Activated CD4-positive, alpha-beta T cell treated with anti-CD3 and anti-CD28 coated beads for 36 hours (primary cell): ENCODE measurements at regions not wholly inside any gene's neighbourhood (a gene's known extent, or its start where the extent isn't known, plus 50 kb on each side); places are given as distances from the start of the nearest gene placed in this dataset.

ENCODE experiments used
- ATAC-seq: fragments of 200-7000 bp; cut with Tn5 transposase; one replicate; pipeline ENCODE4 v1.10.0; 2021; ENCODE audit warnings: mild to moderate bottlenecking, moderate library complexity
- CTCF ChIA-PET: fragments of 350-600 bp; sonication (Branson Sonifier 250); formaldehyde crosslinking; loops from one replicate; lab custom pipeline; 2021; ENCODE audit warnings: antibody characterized with exemption; lab: Charles Lee
- POLR2A ChIA-PET: fragments of 350-600 bp; sonication (Branson Sonifier 250); formaldehyde crosslinking; loops from one replicate; lab custom pipeline; 2021; ENCODE audit warnings: antibody characterized with exemption, inconsistent platforms; lab: Charles Lee
- DNase-seq: peaks from one replicate; pipeline ENCODE4 v3.0.0-alpha.2; 2020
- H3K27ac Mint-ChIP-seq: one replicate; pipeline ENCODE4 v1.8.0; 2021; ENCODE audit warnings: mixed read lengths
- H3K27me3 Mint-ChIP-seq: one replicate; pipeline ENCODE4 v1.8.0; 2021; ENCODE audit warnings: mixed read lengths
- H3K36me3 Mint-ChIP-seq: one replicate; pipeline ENCODE4 v1.8.0; 2021; ENCODE audit warnings: low read depth, mixed read lengths
- H3K4me1 Mint-ChIP-seq: one replicate; pipeline ENCODE4 v1.8.0; 2021; ENCODE audit warnings: mixed read lengths
- H3K4me3 Mint-ChIP-seq: one replicate; pipeline ENCODE4 v1.8.0; 2021; ENCODE audit warnings: mild to moderate bottlenecking, moderate library complexity, mixed read lengths
- H3K9me3 Mint-ChIP-seq: one replicate; pipeline ENCODE4 v1.8.0; 2021; ENCODE audit warnings: low read depth, mixed read lengths
- intact Hi-C, 2 experiments: fragments of 100-400 bp; cut with DNase I in 1 of 2; cut with micrococcal nuclease in 1 of 2; formaldehyde crosslinking; loops; one replicate each; pipeline versions ENCODE4 v1.14.2 to v1.15.1; 2022 to 2024; cut with DNase I, micrococcal nuclease

DNA sequence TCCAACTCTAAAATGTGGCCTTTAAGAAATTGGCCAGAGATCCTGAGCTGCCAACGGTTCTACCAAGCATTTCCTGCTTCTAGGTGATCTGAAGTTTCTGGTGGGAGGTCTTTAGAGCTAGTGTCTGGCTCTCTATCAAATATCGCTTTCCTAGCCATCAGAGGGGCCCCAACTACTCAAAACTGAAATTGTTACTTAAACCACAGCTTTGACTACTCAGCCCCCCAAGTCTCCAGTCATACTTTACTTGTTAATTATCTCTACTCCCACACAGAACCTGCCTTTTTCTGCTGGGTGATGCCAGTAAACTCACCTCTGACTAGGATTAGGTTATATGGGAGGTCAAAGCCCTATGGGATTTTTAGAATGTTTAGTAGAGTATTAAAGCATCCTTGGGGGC, 95.1 kb downstream of the FASLG start:
- DNase-seq: peak; percentile 19
- intact Hi-C loops: no loop called here
- ChIA-PET CTCF (interaction anchor here (1.1 to 1.4 kb wide), 5 partner anchors 9 to 451 kb away, joined by 3 to 16 read pairs (median 3); no protein-coding TSS in a partner anchor), POLR2A (interaction anchor here (0.7 kb wide), 1 partner anchor 145 kb away, joined by 3 read pairs; no protein-coding TSS in a partner anchor)
- H3K9me3 Mint-ChIP-seq: no peaks in the 10 kb centered on the region
- H3K27ac Mint-ChIP-seq: no peak overlapping the region
- ATAC-seq: peak; percentile 87
- no peaks in the 10 kb centered on the region for H3K36me3 Mint-ChIP-seq
- H3K4me1 Mint-ChIP-seq: peaks cover 21% of the 10 kb centered on the region
- H3K27me3 Mint-ChIP-seq: peaks cover 18% of the 10 kb centered on the region
- no peak overlapping the region for H3K4me3 Mint-ChIP-seq

DNA sequence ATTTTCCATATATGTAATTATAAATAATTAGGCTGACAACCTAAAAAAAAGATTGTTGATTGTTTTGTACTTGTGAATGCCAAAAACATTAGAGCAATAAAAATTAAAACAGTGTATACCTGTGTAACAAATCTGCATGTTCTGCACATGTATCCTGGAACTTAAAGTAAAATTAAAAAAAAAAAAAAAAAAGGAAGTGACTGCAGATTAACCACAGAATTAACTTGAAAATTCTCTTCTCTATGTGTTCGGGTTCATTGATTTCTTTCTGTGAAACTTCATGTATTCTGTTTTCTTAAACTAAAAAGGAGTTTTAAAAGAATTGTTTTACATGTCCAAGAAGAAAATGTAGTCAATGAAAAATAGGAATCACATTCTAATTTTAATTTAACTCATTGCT, 95.7 kb downstream of the FASLG start:
- no peak for ATAC-seq
- CTCF ChIA-PET: interaction anchor here (1.2 to 1.4 kb wide), 2 partner anchors 10 to 24 kb away, joined by 5 to 16 read pairs; no protein-coding TSS in a partner anchor

DNA sequence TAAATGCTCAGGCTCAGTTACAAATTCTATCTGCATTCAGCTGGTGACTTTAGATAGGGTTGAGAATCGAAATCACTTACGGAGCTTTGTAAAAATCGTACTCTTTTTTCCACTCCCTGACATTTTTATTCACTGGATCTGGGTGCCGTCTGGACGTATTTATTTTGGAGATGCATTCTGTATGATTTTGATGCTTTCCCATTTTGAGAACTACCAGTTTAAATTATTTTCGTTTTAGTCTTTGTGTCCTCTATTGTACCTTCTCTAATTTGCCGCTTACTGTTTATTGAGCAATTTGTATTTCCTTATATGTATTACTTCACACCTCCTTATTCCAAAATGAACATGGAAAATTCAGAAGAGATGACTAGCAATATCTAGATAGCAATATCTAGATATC, 96.2 kb downstream of the FASLG start:
- H3K27me3 Mint-ChIP-seq: peaks cover 20% of the 10 kb centered on the region
- H3K9me3 Mint-ChIP-seq: no peaks in the 10 kb centered on the region
- no peak overlapping the region for H3K27ac Mint-ChIP-seq
- H3K4me1 Mint-ChIP-seq: peaks cover 21% of the 10 kb centered on the region
- ChIA-PET POLR2A (no interaction called here), CTCF (interaction anchor here (0.6 to 4.3 kb wide), 3 partner anchors 8 to 366 kb away, joined by 4 to 12 read pairs (median 4); no protein-coding TSS in a partner anchor)
- ATAC-seq (no peak), DNase-seq (no peak)
- no peaks in the 10 kb centered on the region for H3K36me3 Mint-ChIP-seq
- H3K4me3 Mint-ChIP-seq: no peak overlapping the region
- intact Hi-C loops: no loop called here

More for the DNA sequence above, 95.7 kb downstream of the FASLG start:
- intact Hi-C loops: no loop called here
- Mint-ChIP-seq H3K4me1 (peaks cover 21% of the 10 kb centered on the region), H3K4me3 (no peak overlapping the region), H3K27ac (no peak overlapping the region), H3K36me3 (no peaks in the 10 kb centered on the region), H3K27me3 (peaks cover 20% of the 10 kb centered on the region), H3K9me3 (no peaks in the 10 kb centered on the region)
- DNase-seq: no peak
- POLR2A ChIA-PET: no interaction called here

DNA sequence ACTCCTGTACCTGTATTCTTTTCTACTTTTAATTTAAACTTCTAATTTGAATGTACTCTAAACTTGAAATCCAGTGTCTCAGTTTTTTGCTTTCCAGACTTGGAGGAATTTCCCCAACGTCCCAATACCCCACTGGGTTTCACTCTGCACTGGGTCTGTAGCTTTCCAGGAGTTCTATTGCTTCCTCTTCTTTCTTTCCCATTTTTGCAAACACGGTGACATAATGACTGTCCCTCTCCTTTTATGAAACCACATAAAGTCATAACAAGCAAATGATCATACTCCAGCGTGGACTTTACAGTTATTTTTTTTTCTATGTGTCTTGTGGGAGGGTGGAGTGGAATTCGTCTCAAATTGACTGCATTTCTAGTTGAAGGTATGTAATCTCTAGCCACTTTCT, 97.1 kb downstream of the FASLG start:
- H3K4me1 Mint-ChIP-seq: peaks cover 20% of the 10 kb centered on the region
- H3K27ac Mint-ChIP-seq: no peak overlapping the region
- no peak for ATAC-seq
- CTCF ChIA-PET: interaction anchor here (0.9 to 4.3 kb wide), 2 partner anchors 11 to 365 kb away, joined by 4 to 12 read pairs; no protein-coding TSS in a partner anchor
- H3K9me3 Mint-ChIP-seq: no peaks in the 10 kb centered on the region
- intact Hi-C loops: no loop called here
- POLR2A ChIA-PET: no interaction called here
- H3K27me3 Mint-ChIP-seq: peaks cover 26% of the 10 kb centered on the region
- no peak for DNase-seq
- no peaks in the 10 kb centered on the region for H3K36me3 Mint-ChIP-seq
- no peak overlapping the region for H3K4me3 Mint-ChIP-seq

DNA sequence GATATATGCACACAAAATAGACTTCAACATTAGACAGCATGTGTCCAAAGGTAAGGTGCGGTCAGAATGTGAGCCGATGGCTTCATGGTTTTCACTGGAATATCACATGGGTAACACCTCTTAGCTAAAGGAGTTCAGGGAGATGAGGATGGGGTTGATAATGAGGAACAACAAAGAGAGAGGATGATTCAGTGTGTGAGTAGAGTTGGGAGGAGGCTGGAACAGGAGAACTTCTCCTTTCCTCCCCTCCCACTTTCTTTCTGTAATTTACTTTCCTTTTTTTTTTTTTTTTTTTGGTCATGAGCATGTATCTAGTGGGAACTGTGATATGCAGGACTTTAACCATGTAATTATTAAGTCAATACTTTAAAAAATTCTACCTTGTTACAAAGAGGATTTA, 99.4 kb downstream of the FASLG start:
- Mint-ChIP-seq H3K27ac (no peak overlapping the region), H3K4me3 (no peak overlapping the region), H3K9me3 (no peaks in the 10 kb centered on the region), H3K4me1 (peaks cover 38% of the 10 kb centered on the region), H3K36me3 (no peaks in the 10 kb centered on the region), H3K27me3 (peaks cover 27% of the 10 kb centered on the region)
- intact Hi-C loops: no loop called here
- ChIA-PET POLR2A (no interaction called here), CTCF (interaction anchor here (0.9 to 4.3 kb wide), 3 partner anchors 13 to 148 kb away, joined by 3 to 12 read pairs (median 5); no protein-coding TSS in a partner anchor)
- ATAC-seq (no peak), DNase-seq (no peak)

DNA sequence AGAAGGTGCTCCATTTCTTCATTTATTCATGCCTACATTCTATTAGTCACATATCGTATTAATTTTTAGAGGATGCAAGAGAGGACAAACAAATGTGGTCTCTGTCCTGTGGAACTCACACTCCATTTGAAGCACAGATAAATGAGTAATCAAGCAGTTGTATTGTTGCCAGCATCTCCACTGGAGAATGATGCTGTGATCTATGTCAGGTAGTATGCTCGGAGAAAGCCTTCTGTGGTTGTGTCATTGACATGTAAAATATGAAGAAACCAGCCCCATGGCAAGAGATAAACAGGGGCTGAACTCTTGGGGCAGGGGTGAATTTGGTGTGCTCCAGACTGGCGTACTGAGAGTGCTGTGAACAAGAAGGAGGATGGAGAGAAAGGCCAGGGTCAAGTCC, 101.2 kb downstream of the FASLG start:
- intact Hi-C loops: no loop called here
- no peak overlapping the region for H3K27ac Mint-ChIP-seq
- peaks cover 30% of the 10 kb centered on the region for H3K27me3 Mint-ChIP-seq
- H3K4me3 Mint-ChIP-seq: no peak overlapping the region
- no peak for ATAC-seq
- ChIA-PET POLR2A (no interaction called here), CTCF (no interaction called here)
- peaks cover 47% of the 10 kb centered on the region for H3K4me1 Mint-ChIP-seq
- H3K9me3 Mint-ChIP-seq: no peaks in the 10 kb centered on the region
- no peaks in the 10 kb centered on the region for H3K36me3 Mint-ChIP-seq
- no peak for DNase-seq

DNA sequence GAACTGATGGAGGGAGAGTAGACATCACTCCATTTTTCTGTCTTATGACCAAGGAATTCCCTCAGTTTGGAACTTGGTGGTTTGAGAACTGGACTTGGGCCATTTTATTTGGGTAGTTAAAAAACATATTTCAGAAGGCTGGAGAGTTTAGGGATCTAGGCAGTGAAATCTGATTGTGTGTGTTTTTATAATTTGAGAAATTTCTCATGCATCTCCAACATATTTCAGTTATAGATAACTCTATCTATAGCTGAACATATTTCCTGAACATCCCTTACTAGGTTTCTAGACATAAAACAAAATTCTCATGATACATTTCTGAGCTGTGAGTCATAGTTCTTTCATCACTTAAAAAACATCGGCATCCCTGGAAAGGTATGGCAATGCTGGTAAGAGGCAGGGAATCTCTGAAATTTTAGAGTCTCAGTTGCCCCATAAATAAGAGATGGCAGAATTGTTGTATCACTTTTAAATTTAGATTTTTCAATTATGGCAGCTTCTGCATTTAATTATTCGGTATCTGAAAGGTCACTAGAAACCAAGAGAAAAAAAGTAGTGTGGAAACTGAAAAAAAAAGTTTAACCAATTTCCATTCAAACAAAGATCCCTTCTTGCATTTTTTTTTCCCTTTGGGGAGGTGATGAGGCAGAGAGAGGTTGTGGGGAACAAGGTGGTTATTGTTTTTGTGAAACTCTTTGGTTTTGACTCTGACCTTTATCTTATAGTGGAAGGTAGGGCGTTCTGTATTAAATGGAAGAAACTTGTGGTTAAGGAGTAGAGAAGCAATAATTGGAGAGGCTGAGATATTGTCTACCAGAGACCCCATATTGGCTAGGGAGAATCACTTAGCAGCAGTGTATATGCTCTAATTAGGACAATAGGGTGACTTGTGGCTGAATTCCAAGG, 102.9 kb downstream of the FASLG start:
- intact Hi-C loops: no loop called here
- peaks cover 21% of the 10 kb centered on the region for H3K27me3 Mint-ChIP-seq
- H3K4me3 Mint-ChIP-seq: no peak overlapping the region
- ATAC-seq (peak; percentile 58), DNase-seq (no peak)
- H3K27ac Mint-ChIP-seq: no peak overlapping the region
- peaks cover 43% of the 10 kb centered on the region for H3K4me1 Mint-ChIP-seq
- ChIA-PET POLR2A (no interaction called here), CTCF (interaction anchor here (0.6 to 3.0 kb wide), 6 partner anchors 8 to 1456 kb away, joined by 3 to 16 read pairs (median 4); no protein-coding TSS in a partner anchor)
- no peaks in the 10 kb centered on the region for H3K36me3 Mint-ChIP-seq
- no peaks in the 10 kb centered on the region for H3K9me3 Mint-ChIP-seq

DNA sequence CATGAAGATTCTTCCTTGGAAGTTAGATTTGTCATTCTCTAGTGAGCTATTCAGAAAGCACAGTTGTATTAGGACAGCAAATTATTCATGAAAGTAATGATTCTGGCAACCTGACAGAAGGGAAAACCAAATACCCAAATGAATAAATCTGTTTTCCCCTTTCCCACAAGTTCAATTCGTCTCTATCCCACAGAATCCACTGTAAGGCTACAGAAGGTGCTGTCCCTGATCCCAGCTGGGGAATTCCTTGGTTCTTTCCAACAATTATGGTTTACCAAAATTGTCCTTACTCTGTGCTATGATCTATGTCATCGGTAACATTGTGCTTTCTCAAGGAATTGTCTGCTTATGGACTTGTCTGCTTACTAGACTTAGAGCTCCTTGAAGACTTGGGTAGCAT, 104.2 kb downstream of the FASLG start:
- ATAC-seq: no peak
- Mint-ChIP-seq H3K9me3 (no peaks in the 10 kb centered on the region), H3K27me3 (peaks cover 14% of the 10 kb centered on the region), H3K27ac (no peak overlapping the region), H3K4me1 (peaks cover 40% of the 10 kb centered on the region), H3K4me3 (no peak overlapping the region), H3K36me3 (no peaks in the 10 kb centered on the region)
- intact Hi-C loops: no loop called here
- no peak for DNase-seq
- ChIA-PET POLR2A (no interaction called here), CTCF (interaction anchor here (0.8 to 3.0 kb wide), 5 partner anchors 9 to 36 kb away, joined by 3 to 16 read pairs (median 4); no protein-coding TSS in a partner anchor)

DNA sequence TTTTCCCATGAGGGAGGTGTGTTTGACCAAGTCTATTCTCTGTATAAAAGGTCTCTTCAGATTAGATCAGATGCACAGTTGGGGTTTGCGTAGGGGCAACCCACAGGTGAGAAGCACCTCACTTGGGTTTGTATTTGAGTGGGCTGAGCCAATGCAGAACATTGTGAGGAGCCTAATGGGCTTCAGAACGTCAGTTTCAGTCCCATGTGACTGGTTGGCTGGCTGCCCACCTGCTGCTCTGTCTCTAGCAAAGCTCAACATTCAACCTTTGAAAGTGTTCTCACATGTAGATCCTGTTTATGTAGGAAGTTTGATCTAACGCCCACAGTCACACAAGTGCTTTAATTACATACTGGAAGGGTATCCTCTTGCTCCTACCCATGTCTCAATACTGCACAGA, 105.5 kb downstream of the FASLG start:
- peaks cover 10% of the 10 kb centered on the region for H3K27me3 Mint-ChIP-seq
- intact Hi-C loops: no loop called here
- no peaks in the 10 kb centered on the region for H3K36me3 Mint-ChIP-seq
- peaks cover 38% of the 10 kb centered on the region for H3K4me1 Mint-ChIP-seq
- no peak overlapping the region for H3K4me3 Mint-ChIP-seq
- no peaks in the 10 kb centered on the region for H3K9me3 Mint-ChIP-seq
- DNase-seq (peak; percentile 51), ATAC-seq (peak; percentile 47)
- H3K27ac Mint-ChIP-seq: no peak overlapping the region
- CTCF ChIA-PET: interaction anchor here (1.0 to 2.9 kb wide), 2 partner anchors 15 to 19 kb away, joined by 3 to 12 read pairs; no protein-coding TSS in a partner anchor
- POLR2A ChIA-PET: no interaction called here

DNA sequence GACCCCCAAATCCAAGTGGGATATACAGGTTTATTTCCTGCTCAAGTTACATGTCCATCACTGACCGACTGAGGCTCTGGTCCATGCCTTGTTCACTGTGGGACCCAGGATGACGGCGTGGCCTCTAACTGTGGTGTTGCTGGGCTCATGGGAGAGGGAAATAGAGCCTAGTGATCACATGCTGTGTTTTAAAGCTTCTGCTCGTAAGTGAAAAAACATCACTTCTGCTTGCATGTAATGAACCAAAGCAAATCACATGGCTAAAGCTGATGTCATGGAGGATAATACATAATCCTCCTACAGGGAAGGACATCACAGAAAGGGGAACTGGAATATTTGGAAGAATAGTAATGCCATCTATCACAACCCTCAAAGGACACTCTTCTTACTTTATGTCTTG, 107.6 kb downstream of the FASLG start:
- Mint-ChIP-seq H3K27me3 (peaks cover 3% of the 10 kb centered on the region), H3K27ac (no peak overlapping the region), H3K4me1 (peaks cover 36% of the 10 kb centered on the region), H3K9me3 (no peaks in the 10 kb centered on the region), H3K36me3 (no peaks in the 10 kb centered on the region), H3K4me3 (no peak overlapping the region)
- ChIA-PET POLR2A (no interaction called here), CTCF (interaction anchor here (1.1 to 2.1 kb wide), 2 partner anchors 12 to 21 kb away, joined by 3 to 7 read pairs; no protein-coding TSS in a partner anchor)
- DNase-seq: no peak
- ATAC-seq: no peak
- intact Hi-C loops: no loop called here

DNA sequence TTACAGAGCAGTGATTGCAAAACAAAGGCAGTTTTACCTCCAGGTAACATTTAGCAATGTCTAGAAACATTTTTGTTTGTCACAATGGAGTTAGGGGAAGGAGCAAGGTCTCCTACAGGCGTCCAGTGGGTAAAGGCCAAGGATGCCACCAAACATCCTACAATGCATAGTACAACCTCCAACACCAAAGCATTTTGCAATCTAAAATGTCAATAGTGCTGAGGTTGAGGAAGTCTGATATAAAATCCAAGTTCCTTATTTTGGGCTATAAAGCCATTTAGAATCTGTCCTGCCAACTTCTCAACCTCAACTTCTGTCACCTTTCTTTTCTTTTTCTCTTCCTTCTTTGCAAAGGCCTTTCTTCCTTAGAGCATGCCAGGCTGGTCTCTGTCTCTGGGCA, 111.2 kb downstream of the FASLG start:
- H3K4me1 Mint-ChIP-seq: peaks cover under 1% of the 10 kb centered on the region
- H3K27ac Mint-ChIP-seq: no peak overlapping the region
- CTCF ChIA-PET: interaction anchor here (0.9 kb wide), 1 partner anchor 50 kb away, joined by 3 read pairs; no protein-coding TSS in a partner anchor
- DNase-seq: no peak
- no peaks in the 10 kb centered on the region for H3K27me3 Mint-ChIP-seq
- no peak for ATAC-seq
- no peak overlapping the region for H3K4me3 Mint-ChIP-seq
- intact Hi-C loops: no loop called here
- POLR2A ChIA-PET: no interaction called here
- H3K9me3 Mint-ChIP-seq: no peaks in the 10 kb centered on the region
- no peaks in the 10 kb centered on the region for H3K36me3 Mint-ChIP-seq
